ENCODE measurements at regions not wholly inside any gene's neighbourhood (a gene's known extent, or its start where the extent isn't known, plus 50 kb on each side); places are given as distances from the start of the nearest gene placed in this dataset.
"Not testable (repeated sequence)": the region's sequence is repeated elsewhere in the genome, so short reads cannot be mapped to it uniquely, and the experiment has no call there.

DNA sequence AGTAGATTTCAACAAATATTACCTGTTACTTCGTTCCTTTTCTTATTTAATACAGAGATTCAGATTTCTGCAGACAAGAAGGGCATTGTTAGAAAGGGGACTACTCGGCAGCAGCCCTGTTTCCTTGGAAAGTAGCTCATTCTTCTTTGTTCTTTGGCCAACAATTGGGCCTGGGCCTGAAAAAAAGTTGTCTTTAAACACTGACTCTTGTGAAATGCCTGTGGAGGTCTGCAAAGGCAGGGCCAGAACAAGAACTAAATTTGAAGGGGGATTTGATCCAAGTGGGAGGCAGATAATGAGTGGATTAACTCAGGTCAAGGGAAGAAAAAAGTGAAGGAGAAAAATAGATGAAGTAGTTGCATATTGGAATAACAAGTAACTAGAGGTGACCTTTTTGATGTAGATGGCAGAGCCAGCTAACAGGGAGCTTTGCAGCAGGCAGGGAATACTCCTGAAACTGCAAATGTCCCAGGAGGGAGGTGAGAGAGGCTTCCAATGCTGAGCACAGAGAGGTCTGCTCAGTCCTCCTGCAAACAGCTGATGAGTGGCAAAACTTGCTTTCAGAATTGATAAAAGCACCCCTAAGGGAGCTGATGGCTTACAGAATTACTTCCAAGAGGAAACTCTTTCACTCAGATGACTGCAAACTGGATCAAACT is 393.2 kb upstream of the HS3ST1 start:
- no peaks in the 10 kb centered on the region for H3K36me3 Mint-ChIP-seq (ENCODE audit: low read depth)
- no peak for DNase-seq (ENCODE audit: low spot score)
- H3K9me3 Mint-ChIP-seq (ENCODE audit: low read depth) = peaks cover 4% of the 10 kb centered on the region
- H3K4me1 Mint-ChIP-seq (ENCODE audit: low read depth) = no peaks in the 10 kb centered on the region
- H3K27ac Mint-ChIP-seq (ENCODE audit: unreplicated experiment) = no peak overlapping the region
- no peak overlapping the region for H3K4me3 Mint-ChIP-seq (ENCODE audit: unreplicated experiment)
- TF ChIP-seq, protein P1, sequence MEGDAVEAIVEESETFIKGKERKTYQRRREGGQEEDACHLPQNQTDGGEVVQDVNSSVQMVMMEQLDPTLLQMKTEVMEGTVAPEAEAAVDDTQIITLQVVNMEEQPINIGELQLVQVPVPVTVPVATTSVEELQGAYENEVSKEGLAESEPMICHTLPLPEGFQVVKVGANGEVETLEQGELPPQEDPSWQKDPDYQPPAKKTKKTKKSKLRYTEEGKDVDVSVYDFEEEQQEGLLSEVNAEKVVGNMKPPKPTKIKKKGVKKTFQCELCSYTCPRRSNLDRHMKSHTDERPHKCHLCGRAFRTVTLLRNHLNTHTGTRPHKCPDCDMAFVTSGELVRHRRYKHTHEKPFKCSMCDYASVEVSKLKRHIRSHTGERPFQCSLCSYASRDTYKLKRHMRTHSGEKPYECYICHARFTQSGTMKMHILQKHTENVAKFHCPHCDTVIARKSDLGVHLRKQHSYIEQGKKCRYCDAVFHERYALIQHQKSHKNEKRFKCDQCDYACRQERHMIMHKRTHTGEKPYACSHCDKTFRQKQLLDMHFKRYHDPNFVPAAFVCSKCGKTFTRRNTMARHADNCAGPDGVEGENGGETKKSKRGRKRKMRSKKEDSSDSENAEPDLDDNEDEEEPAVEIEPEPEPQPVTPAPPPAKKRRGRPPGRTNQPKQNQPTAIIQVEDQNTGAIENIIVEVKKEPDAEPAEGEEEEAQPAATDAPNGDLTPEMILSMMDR (IDR thresholded peaks at IDR 0.05) = no peak
- peaks cover 2% of the 10 kb centered on the region for H3K27me3 Mint-ChIP-seq (ENCODE audit: low read depth)

DNA sequence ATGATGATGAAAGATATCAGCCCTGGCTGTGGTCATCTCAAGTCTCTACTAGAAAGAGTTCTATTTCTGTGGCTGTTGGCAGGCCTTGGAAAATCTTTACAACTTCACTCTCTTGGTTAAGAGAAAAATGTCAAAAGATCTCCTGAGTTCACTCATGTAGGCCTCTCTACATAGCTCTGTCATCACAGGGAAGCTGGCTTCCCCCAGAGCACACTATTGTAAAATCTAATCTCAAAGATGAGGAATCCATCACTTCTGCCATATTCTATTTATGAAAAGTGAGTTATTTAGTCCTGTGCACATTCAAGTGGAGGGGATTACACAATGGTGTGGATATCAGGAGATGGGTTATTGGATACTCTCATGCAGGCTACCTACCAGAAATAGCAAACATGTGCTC is 388.4 kb upstream of the HS3ST1 start:
- Mint-ChIP-seq H3K27ac (ENCODE audit: unreplicated experiment) (no peak overlapping the region), H3K4me1 (ENCODE audit: low read depth) (no peaks in the 10 kb centered on the region), H3K4me3 (ENCODE audit: unreplicated experiment) (no peak overlapping the region), H3K27me3 (ENCODE audit: low read depth) (peaks cover 4% of the 10 kb centered on the region), H3K36me3 (ENCODE audit: low read depth) (no peaks in the 10 kb centered on the region), H3K9me3 (ENCODE audit: low read depth) (peaks cover 4% of the 10 kb centered on the region)
- DNase-seq (ENCODE audit: low spot score) = no peak
- TF ChIP-seq, protein P1 (IDR thresholded peaks at IDR 0.05) = no peak

DNA sequence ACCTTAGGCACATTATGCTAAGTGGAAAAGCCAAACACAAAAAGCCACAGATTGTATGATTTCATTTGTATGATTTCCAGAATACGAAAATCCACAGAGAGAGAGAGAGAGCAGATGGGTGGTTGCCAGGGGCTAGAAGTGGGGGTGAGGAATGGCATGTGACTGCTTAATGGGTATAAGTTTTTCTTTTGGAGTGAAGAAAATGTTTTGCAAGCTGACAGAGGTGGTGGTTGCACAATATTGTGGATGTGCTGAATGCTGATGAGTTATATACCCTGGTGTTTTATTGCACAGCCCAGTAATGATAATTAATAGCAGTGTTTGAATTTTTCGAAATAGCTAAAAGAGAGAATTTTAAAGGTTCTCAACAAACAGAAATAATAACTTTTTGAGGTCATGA is 386.1 kb upstream of the HS3ST1 start:
- peaks cover 4% of the 10 kb centered on the region for H3K9me3 Mint-ChIP-seq (ENCODE audit: low read depth)
- no peak overlapping the region for H3K4me3 Mint-ChIP-seq (ENCODE audit: unreplicated experiment)
- no peaks in the 10 kb centered on the region for H3K36me3 Mint-ChIP-seq (ENCODE audit: low read depth)
- H3K4me1 Mint-ChIP-seq (ENCODE audit: low read depth) = no peaks in the 10 kb centered on the region
- H3K27me3 Mint-ChIP-seq (ENCODE audit: low read depth) = peaks cover 2% of the 10 kb centered on the region
- TF ChIP-seq, protein P1 (IDR thresholded peaks at IDR 0.05) = no peak
- no peak overlapping the region for H3K27ac Mint-ChIP-seq (ENCODE audit: unreplicated experiment)
- DNase-seq (ENCODE audit: low spot score) = no peak

DNA sequence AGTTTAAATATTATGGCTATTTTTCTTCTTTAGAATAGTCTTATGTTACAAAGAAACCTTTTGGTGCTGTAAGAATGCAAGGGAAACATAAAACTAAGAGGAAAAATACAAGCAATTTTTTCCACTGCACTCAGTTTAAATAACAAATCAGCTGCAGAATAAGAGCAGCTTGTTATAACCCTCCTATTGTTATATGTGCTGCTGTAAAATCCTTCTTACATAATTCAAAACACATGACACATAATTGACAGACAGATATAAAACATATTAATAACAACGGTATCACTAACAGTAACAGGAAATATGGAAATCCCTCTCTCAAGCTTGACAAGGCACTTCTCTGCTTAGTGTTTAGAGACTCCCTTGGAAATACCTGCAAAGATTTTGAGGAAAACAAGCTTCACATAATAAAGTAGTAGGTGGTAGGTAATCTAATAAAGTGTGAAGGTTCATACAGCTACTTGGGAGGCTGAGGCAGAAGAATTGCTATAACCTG is 385.3 kb upstream of the HS3ST1 start:
- Mint-ChIP-seq H3K4me3 (ENCODE audit: unreplicated experiment) (no peak overlapping the region), H3K4me1 (ENCODE audit: low read depth) (no peaks in the 10 kb centered on the region), H3K36me3 (ENCODE audit: low read depth) (no peaks in the 10 kb centered on the region), H3K27me3 (ENCODE audit: low read depth) (peaks cover 2% of the 10 kb centered on the region), H3K27ac (ENCODE audit: unreplicated experiment) (no peak overlapping the region), H3K9me3 (ENCODE audit: low read depth) (peaks cover 3% of the 10 kb centered on the region)
- TF ChIP-seq, protein P1 (IDR thresholded peaks at IDR 0.05) = no peak
- DNase-seq (ENCODE audit: low spot score) = no peak

DNA sequence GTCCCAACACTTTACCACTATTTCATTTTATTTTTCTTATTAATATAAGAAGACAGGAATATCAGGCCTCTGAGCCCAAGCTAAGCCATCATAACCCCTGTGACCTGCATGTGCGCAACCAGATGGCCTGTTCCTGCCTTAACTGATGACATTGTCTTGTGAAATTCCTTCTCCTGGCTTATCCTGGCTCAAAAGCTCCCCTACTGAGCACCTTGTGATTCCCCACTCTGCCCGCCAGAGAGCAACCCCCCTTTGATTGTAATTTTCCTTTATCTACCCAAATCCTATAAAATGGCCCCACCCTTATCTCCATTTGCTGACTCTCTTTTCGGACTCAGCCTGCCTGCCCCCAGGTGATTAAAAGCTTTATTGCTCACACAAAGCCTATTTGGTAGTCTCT is 382.8 kb upstream of the HS3ST1 start:
- not testable (repeated sequence) for H3K4me3 Mint-ChIP-seq (ENCODE audit: unreplicated experiment); H3K9me3 Mint-ChIP-seq (ENCODE audit: low read depth); H3K27ac Mint-ChIP-seq (ENCODE audit: unreplicated experiment); DNase-seq (ENCODE audit: low spot score); H3K27me3 Mint-ChIP-seq (ENCODE audit: low read depth); H3K4me1 Mint-ChIP-seq (ENCODE audit: low read depth); H3K36me3 Mint-ChIP-seq (ENCODE audit: low read depth)

DNA sequence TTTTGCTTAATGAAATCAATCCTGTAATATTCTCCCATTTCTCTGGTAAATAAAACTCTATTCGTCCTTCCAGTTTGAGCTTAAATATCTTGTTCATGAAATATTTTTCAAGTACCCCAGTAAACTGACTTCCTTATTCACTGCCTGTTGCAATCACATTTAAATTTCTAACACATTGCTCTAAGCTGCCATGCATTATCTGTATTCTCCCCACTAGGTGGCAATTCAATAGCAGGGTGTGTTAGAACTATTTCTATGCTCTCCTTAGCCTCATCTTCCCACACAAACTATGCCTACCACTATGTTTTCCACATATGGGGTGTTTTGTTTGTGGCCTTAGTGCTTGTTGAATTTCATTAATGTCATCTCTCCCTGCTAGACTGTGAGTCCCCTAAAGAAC is 377.1 kb upstream of the HS3ST1 start:
- no peak for DNase-seq (ENCODE audit: low spot score)
- H3K4me3 Mint-ChIP-seq (ENCODE audit: unreplicated experiment) = no peak overlapping the region

More for the DNA sequence above, 377.1 kb upstream of the HS3ST1 start:
- TF ChIP-seq, protein P1 (IDR thresholded peaks at IDR 0.05) = peak; percentile 78
- peaks cover 3% of the 10 kb centered on the region for H3K27me3 Mint-ChIP-seq (ENCODE audit: low read depth)
- no peaks in the 10 kb centered on the region for H3K4me1 Mint-ChIP-seq (ENCODE audit: low read depth)
- no peaks in the 10 kb centered on the region for H3K9me3 Mint-ChIP-seq (ENCODE audit: low read depth)
- no peaks in the 10 kb centered on the region for H3K36me3 Mint-ChIP-seq (ENCODE audit: low read depth)
- no peak overlapping the region for H3K27ac Mint-ChIP-seq (ENCODE audit: unreplicated experiment)

Data from chondrocyte (in vitro differentiated cells).